ENCODE measurements at regions not wholly inside any gene's neighbourhood (a gene's known extent, or its start where the extent isn't known, plus 50 kb on each side); places are given as distances from the start of the nearest gene placed in this dataset.

- DNase-seq (ENCODE audit: low read depth, low spot score) = no peak
These were observed 117.0 kb downstream of the PCDH7 start for GRCh38 chr4:30837131-30837539.

- DNase-seq (ENCODE audit: low read depth, low spot score) = no peak
These were observed 117.7 kb downstream of the PCDH7 start for GRCh38 chr4:30837861-30838260.

GRCh38 chr4:30838331-30838730, 118.2 kb downstream of the PCDH7 start:
- no peak for DNase-seq (ENCODE audit: low read depth, low spot score)

- DNase-seq (ENCODE audit: low read depth, low spot score) = peak; percentile 12
These were observed 119.7 kb downstream of the PCDH7 start for GRCh38 chr4:30839583-30840520.

- no peak for DNase-seq (ENCODE audit: low read depth, low spot score)
These were observed 120.4 kb downstream of the PCDH7 start for GRCh38 chr4:30840571-30840970.

GRCh38 chr4:30842142-30842541, 122.0 kb downstream of the PCDH7 start:
- DNase-seq (ENCODE audit: low read depth, low spot score) = no peak

- no peak for DNase-seq (ENCODE audit: low read depth, low spot score)
These were observed 122.5 kb downstream of the PCDH7 start for GRCh38 chr4:30842689-30843088.

GRCh38 chr4:30844861-30845582, 124.9 kb downstream of the PCDH7 start:
- DNase-seq (ENCODE audit: low read depth, low spot score) = no peak

- DNase-seq (ENCODE audit: low read depth, low spot score) = no peak
These were observed 127.0 kb downstream of the PCDH7 start for GRCh38 chr4:30847167-30847566.

GRCh38 chr4:30847958-30848357, 127.8 kb downstream of the PCDH7 start:
- DNase-seq (ENCODE audit: low read depth, low spot score) = no peak

GRCh38 chr4:30854531-30854930, 134.4 kb downstream of the PCDH7 start:
- no peak for DNase-seq (ENCODE audit: low read depth, low spot score)

- DNase-seq (ENCODE audit: low read depth, low spot score) = no peak
These were observed 135.1 kb downstream of the PCDH7 start for GRCh38 chr4:30855232-30855631.

GRCh38 chr4:30856795-30857564, 136.8 kb downstream of the PCDH7 start:
- no peak for DNase-seq (ENCODE audit: low read depth, low spot score)

- no peak for DNase-seq (ENCODE audit: low read depth, low spot score)
These were observed 140.8 kb downstream of the PCDH7 start for GRCh38 chr4:30860978-30861377.

- no peak for DNase-seq (ENCODE audit: low read depth, low spot score)
These were observed 142.0 kb downstream of the PCDH7 start for GRCh38 chr4:30862196-30862595.

GRCh38 chr4:30863021-30863420, 142.9 kb downstream of the PCDH7 start:
- no peak for DNase-seq (ENCODE audit: low read depth, low spot score)

- DNase-seq (ENCODE audit: low read depth, low spot score) = no peak
These were observed 145.5 kb downstream of the PCDH7 start for GRCh38 chr4:30865691-30866090.

GRCh38 chr4:30866346-30866745, 146.2 kb downstream of the PCDH7 start:
- no peak for DNase-seq (ENCODE audit: low read depth, low spot score)

GRCh38 chr4:30866907-30867306, 146.7 kb downstream of the PCDH7 start:
- no peak for DNase-seq (ENCODE audit: low read depth, low spot score)

- DNase-seq (ENCODE audit: low read depth, low spot score) = no peak
These were observed 147.3 kb downstream of the PCDH7 start for GRCh38 chr4:30867427-30867826.

- no peak for DNase-seq (ENCODE audit: low read depth, low spot score)
These were observed 148.1 kb downstream of the PCDH7 start for GRCh38 chr4:30868111-30868895.
